NOMO-1 treated with dmso at 0.1 percent for 144 hours (cell line): ENCODE measurements at regions not wholly inside any gene's neighbourhood (a gene's known extent, or its start where the extent isn't known, plus 50 kb on each side); places are given as distances from the start of the nearest gene placed in this dataset.
"Not testable (repeated sequence)": the region's sequence is repeated elsewhere in the genome, so short reads cannot be mapped to it uniquely, and the experiment has no call there.

ENCODE experiments used
- DNase-seq: peaks from one replicate; lab custom pipeline; 2025; ENCODE audit not compliant: unreplicated experiment; lab: John Stamatoyannopoulos, UW

- DNase-seq, result no peak
Measured at GRCh38 chr9:135307300-135307699, 172.3 kb upstream of the PPP1R26 start.

GRCh38 chr9:135307919-135308318 is 171.7 kb upstream of the PPP1R26 start:
- not testable (repeated sequence) for DNase-seq

- DNase-seq, result no peak
Measured at GRCh38 chr9:135308821-135309762, 170.5 kb upstream of the PPP1R26 start.

GRCh38 chr9:135309763-135310125 is 169.8 kb upstream of the PPP1R26 start:
- DNase-seq, result no peak

DNA sequence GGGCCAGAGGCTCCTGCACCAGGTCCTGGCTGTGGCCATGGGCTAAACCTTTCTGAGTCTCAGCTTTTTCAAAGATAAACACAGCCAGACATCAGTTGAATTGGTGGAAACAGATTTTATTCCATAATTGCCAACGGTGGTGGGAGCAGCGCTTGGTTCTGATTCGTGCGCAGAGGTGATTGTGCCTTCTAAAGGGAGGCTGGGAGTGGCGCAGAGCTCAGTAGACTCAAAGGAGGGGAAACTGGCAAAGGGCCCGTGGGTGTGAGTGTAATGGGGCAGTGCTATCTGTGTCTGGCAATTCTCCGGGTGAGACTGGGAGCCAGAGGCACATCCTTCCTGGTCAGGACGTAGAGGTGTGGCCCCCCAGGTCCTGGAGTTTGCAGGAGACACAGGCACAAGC is 169.4 kb upstream of the PPP1R26 start:
- DNase-seq, result no peak

- DNase-seq, result no peak
Measured at GRCh38 chr9:135315572-135315971, 164.0 kb upstream of the PPP1R26 start.

GRCh38 chr9:135320331-135320730 is 159.3 kb upstream of the PPP1R26 start:
- DNase-seq, result no peak

DNA sequence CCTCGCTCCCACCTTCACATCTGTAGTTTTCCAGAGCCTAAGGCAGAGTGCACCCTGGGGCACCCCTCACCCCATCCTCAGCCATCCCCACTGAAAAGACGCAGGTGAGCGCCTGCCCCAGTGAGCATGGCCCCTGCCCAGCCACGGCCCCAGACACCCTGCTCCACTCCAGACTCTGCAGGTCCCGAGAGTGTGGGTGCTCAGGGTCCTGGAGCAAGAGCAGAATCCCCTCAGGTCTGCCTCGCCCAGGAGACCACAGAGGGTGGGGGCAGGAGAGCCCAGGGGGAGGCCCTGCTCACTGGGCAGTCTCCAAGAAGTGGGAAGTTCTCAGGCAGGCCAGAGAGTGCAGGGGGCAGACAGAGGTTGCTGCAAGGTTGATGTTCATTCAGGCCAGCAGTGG is 158.6 kb upstream of the PPP1R26 start:
- no peak for DNase-seq

DNA sequence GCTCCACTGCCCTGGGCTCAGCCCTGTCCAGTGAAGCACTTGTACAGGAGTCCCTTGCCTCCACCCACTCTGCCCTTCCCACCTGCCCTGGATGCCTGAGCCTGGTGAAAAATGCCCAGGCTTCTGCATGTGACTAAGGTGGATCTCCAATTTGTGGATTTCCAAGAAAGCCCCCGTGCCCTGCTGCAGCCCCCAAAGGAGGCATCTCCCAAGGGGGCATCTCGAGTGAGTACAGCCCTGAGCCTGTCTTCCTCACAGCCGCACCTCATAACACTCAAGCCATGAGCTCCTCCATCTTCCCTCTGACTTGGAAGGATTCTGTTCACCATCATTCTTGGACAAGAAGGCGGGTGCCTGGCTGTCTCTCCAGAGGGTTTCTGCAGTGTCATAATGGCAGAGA is 158.0 kb upstream of the PPP1R26 start:
- no peak for DNase-seq

DNA sequence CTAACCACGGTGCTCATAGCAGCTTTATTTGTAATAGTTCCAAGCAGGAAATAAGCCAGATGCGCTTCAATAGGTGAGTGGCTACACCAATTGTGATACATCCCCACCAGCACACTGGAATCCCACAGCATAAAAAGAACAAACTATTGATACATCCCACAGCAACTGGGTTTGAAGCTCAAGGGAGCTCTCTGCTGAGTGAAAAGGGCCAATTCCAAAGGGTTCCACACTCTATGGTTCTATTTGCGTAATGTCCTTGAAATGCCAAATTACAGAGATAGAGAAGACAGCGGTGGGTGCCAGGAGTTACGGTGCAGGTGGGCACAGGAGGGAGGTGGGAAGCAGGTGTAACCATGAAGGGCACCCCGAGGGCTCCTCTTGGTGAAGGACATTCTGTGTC is 155.3 kb upstream of the PPP1R26 start:
- no peak for DNase-seq

DNA sequence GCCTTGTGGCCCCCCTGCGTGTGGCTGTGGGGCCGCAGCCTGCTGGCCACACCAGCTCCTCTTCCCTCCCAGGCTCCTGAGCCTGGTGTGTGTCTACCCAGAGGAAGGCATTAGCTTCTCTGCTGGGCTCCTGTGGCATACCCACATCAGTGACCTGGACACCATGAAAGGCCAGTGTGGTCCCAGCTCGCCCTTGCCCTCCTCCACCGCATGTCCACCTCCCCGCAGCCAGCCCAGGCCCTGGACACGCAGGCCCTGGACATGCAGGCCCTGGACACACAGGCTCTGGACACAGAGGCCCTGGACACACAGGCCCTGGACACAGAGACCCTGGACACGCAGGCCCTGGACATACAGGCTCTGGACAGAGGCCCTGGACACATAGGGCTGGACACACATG is 153.4 kb upstream of the PPP1R26 start:
- DNase-seq, result no peak

DNA sequence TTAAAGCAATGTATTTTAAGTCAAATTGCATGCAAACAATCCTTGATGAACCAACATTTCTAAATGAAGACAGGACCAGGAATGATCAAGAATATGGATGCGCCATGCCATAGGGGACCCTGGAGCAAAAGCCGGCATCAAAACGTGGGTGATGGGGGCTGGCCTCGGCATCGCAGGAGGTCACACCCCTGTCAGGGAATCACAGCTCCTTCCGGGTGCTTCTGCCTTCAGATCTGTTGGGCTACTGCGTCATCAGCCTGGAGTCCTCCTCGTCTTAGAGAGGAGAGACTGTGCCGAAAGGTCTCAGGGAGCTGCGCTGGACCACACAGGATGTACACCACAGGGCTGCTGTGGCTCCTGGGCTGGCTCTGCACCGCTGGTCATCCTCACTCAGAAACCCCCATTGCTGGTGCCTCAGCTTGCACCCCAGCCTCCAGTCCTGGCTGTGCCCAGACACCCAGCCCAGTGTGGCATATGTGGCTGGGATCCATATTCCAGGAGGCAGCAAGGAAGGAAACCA is 152.9 kb upstream of the PPP1R26 start:
- DNase-seq, result no peak

DNA sequence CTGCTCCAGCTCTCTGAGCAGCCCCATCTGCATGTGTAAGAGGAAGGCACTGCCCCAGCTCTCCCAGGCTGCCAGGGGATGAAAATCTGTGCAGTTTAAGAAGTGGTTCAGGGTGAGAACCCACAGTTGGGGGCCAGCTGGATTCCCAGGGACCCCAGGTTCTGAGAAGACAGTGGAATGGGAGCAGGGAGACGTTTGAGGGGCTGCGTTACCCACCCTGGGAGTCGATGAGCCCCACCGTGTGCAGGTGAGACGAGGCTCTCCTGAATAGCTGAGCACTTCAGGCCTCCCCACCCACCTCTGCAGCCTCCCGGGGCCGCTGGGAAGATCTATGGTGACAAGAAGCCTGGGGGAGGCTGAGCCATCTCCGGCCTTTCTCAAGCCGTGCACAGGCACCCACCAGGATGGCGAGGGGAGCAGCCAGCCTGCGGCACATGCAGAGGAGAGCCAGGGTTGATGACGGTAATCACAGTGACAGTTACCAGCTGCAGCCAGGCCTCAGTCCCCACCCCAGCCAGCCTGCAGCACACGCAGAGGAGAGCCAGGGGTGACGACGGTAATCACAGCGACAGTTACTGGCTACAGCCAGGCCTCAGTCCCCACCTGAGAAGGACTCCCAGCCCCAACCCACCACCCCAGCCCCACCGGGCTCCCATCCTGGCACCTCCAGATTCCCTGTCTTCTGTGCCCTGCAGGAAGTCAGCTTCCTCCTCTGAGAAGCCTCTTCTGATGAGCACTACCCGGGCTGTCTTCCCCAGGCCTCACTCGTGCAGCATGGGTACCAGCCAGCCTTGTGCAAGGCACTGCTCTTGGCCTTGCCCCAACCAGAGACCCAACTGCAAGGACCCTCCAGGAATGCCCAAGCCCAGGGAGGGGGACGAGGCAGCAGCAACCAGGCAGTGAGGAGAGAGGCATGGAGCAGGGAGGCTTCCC is 150.8 kb upstream of the PPP1R26 start:
- no peak for DNase-seq

DNA sequence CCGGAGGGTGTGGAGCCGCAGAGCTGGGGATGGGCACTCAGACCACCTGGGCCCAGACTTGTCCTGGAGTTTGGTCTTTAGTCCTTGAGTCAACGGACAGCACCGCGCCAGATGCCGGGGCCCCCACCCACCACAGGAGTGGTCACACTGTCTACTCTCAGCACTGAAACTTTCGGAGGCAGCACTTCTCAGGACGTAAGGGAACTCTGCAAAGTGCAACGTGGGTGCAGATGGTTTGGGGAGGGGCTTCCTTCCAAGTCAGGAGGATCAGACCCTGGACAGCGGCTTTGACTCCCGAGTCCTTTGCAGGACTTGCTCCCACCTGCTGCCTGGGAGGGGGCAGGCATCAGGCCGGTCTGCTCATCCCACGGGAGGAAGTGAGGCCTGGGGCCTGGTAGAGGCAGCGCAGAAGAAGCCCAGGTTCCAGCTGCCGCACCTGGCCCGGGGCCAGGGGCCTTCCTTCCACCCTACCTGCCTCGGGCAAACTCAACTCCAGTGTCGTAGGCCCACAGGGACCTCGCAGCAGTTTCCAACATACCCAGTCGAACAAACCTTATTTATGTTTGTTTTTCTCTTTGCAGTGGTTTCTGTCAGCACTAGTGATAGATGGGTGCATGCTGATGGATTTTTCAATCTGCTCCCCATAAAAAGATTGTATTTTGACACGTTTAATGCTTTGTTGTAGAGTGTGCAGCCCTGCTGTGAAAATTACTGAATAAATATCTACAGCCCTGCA is 149.8 kb upstream of the PPP1R26 start:
- DNase-seq, result no peak

GRCh38 chr9:135330307-135330631 is 149.3 kb upstream of the PPP1R26 start:
- DNase-seq, result no peak

DNA sequence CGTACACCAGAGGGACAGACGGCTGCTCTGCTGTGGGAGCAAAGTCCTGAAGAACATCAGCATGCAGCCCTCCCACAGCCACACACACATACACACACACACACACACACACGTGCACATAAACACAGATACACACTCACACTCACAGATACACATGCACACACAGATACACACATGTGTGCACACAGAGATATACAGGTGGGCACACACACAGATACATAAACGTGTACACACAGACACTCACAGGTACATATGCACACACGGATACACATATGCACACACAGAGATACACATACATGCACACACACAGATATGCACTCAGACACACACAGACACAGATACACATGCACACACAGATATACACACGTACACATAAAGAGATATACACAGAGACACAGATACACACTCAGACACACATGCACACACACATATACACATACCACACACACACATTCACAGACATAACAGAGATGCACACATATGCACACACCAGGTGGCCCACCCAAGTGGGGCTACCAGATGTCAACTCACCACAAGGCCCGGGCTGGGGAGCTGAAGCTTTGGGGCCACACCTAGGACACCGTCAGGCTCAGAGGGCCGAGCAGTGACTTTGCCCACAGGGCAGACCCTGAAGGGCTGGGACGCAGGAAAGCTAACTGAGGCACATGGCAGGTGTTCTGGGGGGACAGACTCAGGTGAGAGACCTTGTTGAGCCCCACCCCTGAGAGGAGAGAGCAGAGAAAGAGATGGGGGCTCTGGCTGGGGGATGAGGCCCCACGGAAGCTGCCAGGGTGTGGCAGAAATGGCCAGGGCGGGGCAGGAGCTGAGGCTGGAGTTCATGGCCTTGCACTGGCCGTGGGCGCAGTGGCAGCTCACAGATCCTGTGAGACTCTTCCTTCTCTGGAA is 148.6 kb upstream of the PPP1R26 start:
- no peak for DNase-seq

- no peak for DNase-seq
Measured at GRCh38 chr9:135332516-135332915, 147.1 kb upstream of the PPP1R26 start.

DNA sequence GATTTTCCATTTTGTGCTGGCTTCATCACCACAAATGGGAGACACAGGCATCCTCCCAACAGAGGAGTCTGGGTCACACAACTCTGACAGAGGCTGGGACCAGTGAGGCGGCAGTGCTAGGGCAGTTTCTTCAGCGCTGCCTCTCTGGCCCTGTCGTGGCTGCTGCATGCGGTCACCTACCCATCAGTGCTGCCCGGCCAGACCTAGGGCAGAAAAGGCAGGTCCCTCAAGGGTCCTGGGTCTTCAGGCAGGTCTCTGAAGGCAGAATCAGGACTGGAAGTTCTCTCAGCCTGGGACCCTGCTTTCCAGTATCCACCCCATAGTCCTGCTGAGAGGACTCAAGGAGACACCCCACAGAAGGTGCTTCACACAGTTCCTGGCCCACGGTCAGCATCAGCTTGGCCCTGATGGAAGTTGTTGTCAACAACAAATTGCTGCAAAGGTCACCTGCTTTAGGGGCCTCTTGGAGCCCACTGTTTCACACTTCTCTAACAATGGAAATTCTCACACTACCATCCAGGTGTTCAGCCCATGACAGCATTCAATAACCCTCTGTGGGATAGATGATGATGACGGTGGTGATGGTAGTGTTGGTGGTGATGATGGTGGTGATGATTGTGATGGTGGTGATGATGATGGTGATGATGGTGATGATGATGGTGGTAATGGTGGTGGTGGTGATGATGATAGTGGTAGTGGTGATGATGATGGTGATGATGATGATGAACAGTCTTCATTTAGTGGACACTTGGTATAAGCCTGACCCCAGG is 146.4 kb upstream of the PPP1R26 start:
- DNase-seq, result no peak

DNA sequence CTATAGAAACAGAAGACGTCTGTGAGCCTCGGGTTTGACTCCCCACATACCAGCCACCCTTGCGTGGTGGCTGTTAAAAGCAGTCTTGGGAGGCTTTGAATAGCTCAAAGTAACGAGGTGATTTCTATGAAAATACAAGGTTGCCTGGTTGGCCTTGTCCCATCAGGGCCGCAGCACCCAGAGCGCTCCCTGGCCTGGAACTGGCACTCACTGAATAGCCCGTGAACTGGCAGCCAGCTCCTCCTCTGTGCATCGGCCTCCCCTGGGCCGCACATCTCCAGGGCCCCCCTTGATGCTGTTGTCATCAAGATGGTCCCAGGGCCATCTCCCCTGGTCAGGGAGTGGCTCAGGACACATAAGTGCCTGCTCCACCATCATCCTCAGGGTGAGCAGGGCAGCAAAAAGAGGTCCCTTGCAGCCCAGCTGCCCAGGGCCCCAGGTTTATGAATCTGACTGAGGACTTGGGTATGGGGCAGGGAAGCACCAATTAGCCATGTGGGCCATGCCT is 144.6 kb upstream of the PPP1R26 start:
- DNase-seq, result no peak
